GM23248 (cell line): ENCODE measurements at regions not wholly inside any gene's neighbourhood (a gene's known extent, or its start where the extent isn't known, plus 50 kb on each side); places are given as distances from the start of the nearest gene placed in this dataset.
A peak's percentile ranks its signal among the peaks of the same experiment; 100 is the strongest.

Experiments used
- DNase-seq: peaks from one replicate; pipeline ENCODE4 v3.0.0-alpha.2; 2015
- H2AFZ ChIP-seq: fragments of 200-600 bp; sonication (generic); 2 replicates; pipeline ENCODE4 v1.6.1; 2016; ENCODE audit warnings: antibody characterized with exemption
- H3F3A ChIP-seq: fragments of 200-600 bp; sonication (generic); 2 replicates; pipeline ENCODE4 v1.6.1; 2016; ENCODE audit warnings: mild to moderate bottlenecking, antibody characterized with exemption, mixed run types; ENCODE audit not compliant: insufficient read depth
- H3K27ac ChIP-seq: fragments of 200-600 bp; sonication (generic); 2 replicates; pipeline ENCODE4 v1.5.1; 2016; ENCODE audit warnings: mild to moderate bottlenecking
- H3K27me3 ChIP-seq: fragments of 200-600 bp; sonication (generic); replicated peaks from 2 replicates; pipeline ENCODE4 v1.6.1; 2016; ENCODE audit warnings: mild to moderate bottlenecking; ENCODE audit not compliant: insufficient read depth
- H3K36me3 ChIP-seq: fragments of 200-600 bp; sonication (generic); 2 replicates; pipeline ENCODE4 v1.6.1; 2016; ENCODE audit warnings: low read depth, mild to moderate bottlenecking
- H3K4me1 ChIP-seq: fragments of 200-600 bp; sonication (generic); 2 replicates; pipeline ENCODE4 v1.6.1; 2016; ENCODE audit warnings: mild to moderate bottlenecking; ENCODE audit not compliant: insufficient read depth
- H3K4me2 ChIP-seq: fragments of 200-600 bp; sonication (generic); one replicate; pipeline ENCODE4 v1.6.1; 2016; ENCODE audit warnings: mild to moderate bottlenecking; ENCODE audit not compliant: unreplicated experiment
- H3K4me3 ChIP-seq: fragments of 200-600 bp; sonication (generic); 2 replicates; pipeline ENCODE4 v1.5.1; 2016; ENCODE audit warnings: mild to moderate bottlenecking
- H3K79me2 ChIP-seq: fragments of 200-600 bp; sonication (generic); 2 replicates; pipeline ENCODE4 v1.6.1; 2016; ENCODE audit warnings: mild to moderate bottlenecking; ENCODE audit not compliant: insufficient read depth
- H3K9ac ChIP-seq: fragments of 200-600 bp; sonication (generic); 2 replicates; pipeline ENCODE4 v1.6.1; 2016; ENCODE audit warnings: mild to moderate bottlenecking
- H3K9me2 ChIP-seq: fragments of 200-600 bp; sonication (generic); 2 replicates; pipeline ENCODE4 v1.6.1; 2016; ENCODE audit warnings: mixed run types, mild to moderate bottlenecking, moderate library complexity; ENCODE audit not compliant: insufficient read depth
- H3K9me3 ChIP-seq: fragments of 200-600 bp; sonication (generic); one replicate; pipeline ENCODE4 v1.6.1; 2017; ENCODE audit warnings: low read depth
- H4K20me1 ChIP-seq: fragments of 200-600 bp; sonication (generic); 2 replicates; pipeline ENCODE4 v1.6.0; 2016; ENCODE audit not compliant: insufficient read depth
- EZH2 ChIP-seq: fragments of 200-600 bp; sonication (generic); IDR thresholded peaks from 2 replicates; pipeline ENCODE4 v1.6.1; 2018; ENCODE audit warnings: antibody characterized with exemption, mild to moderate bottlenecking; ENCODE audit not compliant: insufficient read depth, poor library complexity, severe bottlenecking
- EZH2phosphoT487 ChIP-seq: fragments of 200-600 bp; sonication (generic); IDR thresholded peaks from 2 replicates; pipeline ENCODE4 v1.6.1; 2018; ENCODE audit warnings: antibody characterized with exemption, moderate library complexity, mild to moderate bottlenecking, low read depth; ENCODE audit not compliant: insufficient read depth
- whole genome bisulfite sequencing, 2 experiments: methylation state at CpG; one replicate each; pipeline ENCODE4 v1.1.6; 2015 to 2017; ENCODE audit warnings: low lambda C conversion rate in 2 of 2, low coverage in 1 of 2; ENCODE audit errors: missing lambda C conversion rate in 2 of 2; 5-methylcytosine and 5-hydroxymethylcytosine counted together
- in situ Hi-C: fragments of 300-500 bp; cut with MboI; formaldehyde crosslinking; loops from 2 replicates; pipeline ENCODE4 v1.15.0; 2020

DNA sequence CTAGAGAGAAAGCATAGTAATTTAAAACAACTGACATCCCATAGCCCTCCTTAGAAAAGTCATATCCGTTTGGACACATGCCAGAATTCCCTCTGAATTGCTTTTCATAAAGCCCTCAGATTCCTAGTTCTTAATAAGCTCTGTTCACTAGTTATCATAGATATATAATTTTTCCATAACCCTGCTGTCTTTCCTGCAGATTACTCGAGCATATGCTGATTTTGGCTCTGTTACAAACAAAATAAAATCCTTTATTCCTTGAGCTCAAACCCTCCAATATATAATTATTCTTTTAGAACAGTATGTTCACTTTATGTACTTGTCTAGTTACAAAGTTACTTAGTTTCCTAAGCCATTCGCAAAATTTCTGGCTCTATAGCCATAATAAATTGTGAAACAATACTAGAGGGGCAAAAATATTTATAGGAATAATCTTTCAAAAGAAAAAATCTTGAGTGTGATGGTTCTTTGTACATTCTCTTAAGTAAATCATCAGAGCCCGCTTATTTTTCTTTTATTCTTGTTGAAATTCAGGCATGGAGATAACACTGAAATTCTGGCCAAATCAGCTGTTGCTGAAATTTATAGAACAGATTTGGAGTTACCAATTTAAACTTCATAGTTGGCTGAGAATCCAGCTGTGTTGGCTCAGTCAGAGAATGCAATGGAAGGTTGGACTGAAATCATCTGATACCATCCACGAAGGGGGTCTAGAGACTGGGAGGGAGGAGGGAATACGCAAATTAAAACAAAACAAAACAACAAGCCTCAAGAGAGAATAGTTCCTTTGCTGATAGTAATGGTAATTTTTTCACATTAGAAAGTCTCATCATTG is 146.1 kb upstream of the TMEM196 start:
- H3F3A ChIP-seq, result no peaks in the 10 kb centered on the region
- H3K9me2 ChIP-seq, result no peaks in the 10 kb centered on the region
- no peaks in the 10 kb centered on the region for H3K9me3 ChIP-seq
- no peaks in the 10 kb centered on the region for H3K79me2 ChIP-seq
- H3K4me1 ChIP-seq, result peaks cover 14% of the 10 kb centered on the region
- no peaks in the 10 kb centered on the region for H3K27me3 ChIP-seq
- TF ChIP-seq EZH2phosphoT487, result no peak
- no peak for TF ChIP-seq EZH2
- no peak overlapping the region for H3K9ac ChIP-seq
- H3K4me2 ChIP-seq, result no peak overlapping the region
- H3K4me3 ChIP-seq, result no peak overlapping the region
- H3K36me3 ChIP-seq, result no peaks in the 10 kb centered on the region
- in situ Hi-C loops, result no loop called here
- DNase-seq, result peak; percentile 1
- no peak overlapping the region for H2AFZ ChIP-seq
- no peaks in the 10 kb centered on the region for H4K20me1 ChIP-seq
- H3K27ac ChIP-seq, result no peak overlapping the region
- 40% methylated on average over 6 of the region's 6 CpGs for WGBS, 2 experiments

DNA sequence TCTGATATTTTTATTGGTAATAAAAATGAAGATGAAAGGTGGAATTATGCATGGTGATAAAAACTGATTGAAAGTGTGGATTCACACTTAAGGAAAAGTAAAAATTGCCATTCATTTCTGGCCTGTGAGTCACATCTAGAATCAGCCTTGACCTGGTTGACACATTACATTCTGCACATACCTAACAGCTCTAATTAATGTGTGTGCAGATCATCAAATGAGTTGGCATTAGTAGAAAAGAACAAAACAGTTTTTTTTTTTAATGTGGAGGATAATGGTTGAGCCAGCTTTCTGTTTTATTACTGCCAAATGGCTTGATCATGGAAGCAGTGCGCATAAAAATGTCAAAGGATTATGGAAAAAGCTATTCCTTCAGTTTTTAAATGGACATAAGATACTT is 142.6 kb upstream of the TMEM196 start:
- H3K36me3 ChIP-seq, result no peaks in the 10 kb centered on the region
- no peak overlapping the region for H3K27ac ChIP-seq
- H3K9ac ChIP-seq, result no peak overlapping the region
- TF ChIP-seq EZH2, result no peak
- TF ChIP-seq EZH2phosphoT487, result no peak
- peak; percentile 5 for DNase-seq
- no peaks in the 10 kb centered on the region for H3F3A ChIP-seq
- peaks cover 14% of the 10 kb centered on the region for H3K4me1 ChIP-seq
- no peak overlapping the region for H2AFZ ChIP-seq
- H4K20me1 ChIP-seq, result no peaks in the 10 kb centered on the region
- H3K9me3 ChIP-seq, result no peaks in the 10 kb centered on the region
- WGBS, 2 experiments, result 94 to 100% methylated on average over 1 of the region's 1 CpG
- no peaks in the 10 kb centered on the region for H3K9me2 ChIP-seq
- H3K27me3 ChIP-seq, result no peaks in the 10 kb centered on the region
- H3K4me2 ChIP-seq, result peak overlapping the region; percentile 13
- in situ Hi-C loops, result no loop called here
- no peak overlapping the region for H3K4me3 ChIP-seq
- no peaks in the 10 kb centered on the region for H3K79me2 ChIP-seq

DNA sequence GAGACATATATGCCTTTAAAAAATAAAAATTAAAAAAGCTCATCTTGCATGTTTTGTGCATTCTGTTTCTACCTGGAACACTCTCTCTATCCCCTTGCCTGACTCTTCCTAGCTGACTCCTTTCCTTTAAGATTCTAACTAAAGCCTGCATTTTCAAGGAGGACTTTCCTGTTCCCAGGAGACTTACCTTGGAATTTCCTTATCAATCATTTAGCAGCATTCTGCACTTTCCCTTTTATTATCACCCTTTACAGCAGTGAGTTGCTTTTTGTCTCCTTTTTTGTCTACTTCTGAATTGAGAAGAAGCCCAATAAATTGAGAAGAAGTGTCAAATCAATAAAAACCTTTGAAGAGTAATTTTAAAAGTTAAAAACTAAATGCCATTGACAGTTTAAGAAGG is 142.2 kb upstream of the TMEM196 start:
- Histone ChIP-seq H3K27me3 (no peaks in the 10 kb centered on the region), H3K27ac (no peak overlapping the region), H3K4me1 (peaks cover 14% of the 10 kb centered on the region), H3K9me2 (no peaks in the 10 kb centered on the region), H4K20me1 (no peaks in the 10 kb centered on the region), H3F3A (no peaks in the 10 kb centered on the region), H3K4me2 (peak overlapping the region; percentile 13), H3K79me2 (no peaks in the 10 kb centered on the region), H3K9me3 (no peaks in the 10 kb centered on the region), H3K4me3 (no peak overlapping the region), H3K36me3 (no peaks in the 10 kb centered on the region), H2AFZ (no peak overlapping the region), H3K9ac (no peak overlapping the region)
- DNase-seq, result no peak
- in situ Hi-C loops, result no loop called here
- TF ChIP-seq EZH2phosphoT487 (no peak), EZH2 (no peak)

DNA sequence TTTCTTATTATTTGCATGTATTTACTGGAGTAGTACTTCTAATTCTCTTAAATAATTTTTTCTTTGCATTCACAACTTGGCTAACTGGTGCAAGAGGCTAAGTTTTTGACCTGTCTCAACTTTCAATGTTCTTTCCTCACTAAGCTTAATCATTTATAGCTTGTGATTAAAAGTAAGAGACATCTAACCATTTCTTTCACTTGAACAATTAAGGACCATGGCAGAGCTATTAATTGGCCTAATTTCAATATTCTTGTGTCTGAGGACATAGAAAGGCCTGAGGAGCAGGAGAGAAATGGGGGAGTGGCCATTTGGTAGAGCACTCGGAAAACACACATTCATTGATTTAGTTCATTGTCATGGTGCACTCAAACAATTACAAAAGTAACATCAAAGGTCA is 141.4 kb upstream of the TMEM196 start:
- H2AFZ ChIP-seq, result no peak overlapping the region
- DNase-seq, result no peak
- H3K4me3 ChIP-seq, result no peak overlapping the region
- no peaks in the 10 kb centered on the region for H3K27me3 ChIP-seq
- no peaks in the 10 kb centered on the region for H3K79me2 ChIP-seq
- H3K9ac ChIP-seq, result no peak overlapping the region
- H4K20me1 ChIP-seq, result no peaks in the 10 kb centered on the region
- in situ Hi-C loops, result no loop called here
- no peaks in the 10 kb centered on the region for H3F3A ChIP-seq
- H3K4me1 ChIP-seq, result peaks cover 14% of the 10 kb centered on the region
- no peaks in the 10 kb centered on the region for H3K9me2 ChIP-seq
- H3K9me3 ChIP-seq, result no peaks in the 10 kb centered on the region
- 97 to 100% methylated on average over 1 of the region's 1 CpG for WGBS, 2 experiments
- TF ChIP-seq EZH2phosphoT487 (no peak), EZH2 (no peak)
- no peak overlapping the region for H3K4me2 ChIP-seq
- H3K36me3 ChIP-seq, result no peaks in the 10 kb centered on the region
- no peak overlapping the region for H3K27ac ChIP-seq

DNA sequence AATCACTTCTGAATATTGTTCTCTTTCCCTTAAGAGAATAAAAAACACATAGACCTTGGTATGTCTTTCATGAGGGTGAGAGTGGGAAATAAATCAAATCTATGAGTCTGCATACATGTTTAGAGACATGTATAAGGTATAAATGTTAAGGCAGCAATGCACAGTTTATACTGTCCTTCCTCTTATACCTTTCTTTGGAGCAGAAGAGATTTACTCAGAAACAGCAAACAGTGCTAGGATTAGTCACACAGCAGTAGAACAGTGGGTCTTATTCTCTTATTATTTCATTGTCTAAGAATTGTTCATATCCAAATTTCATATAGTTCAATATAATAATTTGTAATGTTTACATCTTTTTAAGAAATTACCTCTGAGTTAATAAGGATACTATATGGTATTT is 126.7 kb upstream of the TMEM196 start:
- H3K36me3 ChIP-seq, result no peaks in the 10 kb centered on the region
- no peaks in the 10 kb centered on the region for H3K79me2 ChIP-seq
- peaks cover 23% of the 10 kb centered on the region for H3K27me3 ChIP-seq
- DNase-seq, result no peak
- H3K9ac ChIP-seq, result no peak overlapping the region
- H3K27ac ChIP-seq, result no peak overlapping the region
- H3K9me3 ChIP-seq, result no peaks in the 10 kb centered on the region
- H4K20me1 ChIP-seq, result no peaks in the 10 kb centered on the region
- H3K4me2 ChIP-seq, result no peak overlapping the region
- no peak overlapping the region for H3K4me3 ChIP-seq
- in situ Hi-C loops, result no loop called here
- H3K4me1 ChIP-seq, result no peaks in the 10 kb centered on the region
- H3K9me2 ChIP-seq, result no peaks in the 10 kb centered on the region
- TF ChIP-seq EZH2, result no peak
- TF ChIP-seq EZH2phosphoT487, result no peak
- H2AFZ ChIP-seq, result no peak overlapping the region
- H3F3A ChIP-seq, result peaks cover 4% of the 10 kb centered on the region; the same call in 1 of the 2 replicates
